ENCODE measurements at regions not wholly inside any gene's neighbourhood (a gene's known extent, or its start where the extent isn't known, plus 50 kb on each side); places are given as distances from the start of the nearest gene placed in this dataset.
"Not testable (repeated sequence)": the region's sequence is repeated elsewhere in the genome, so short reads cannot be mapped to it uniquely, and the experiment has no call there.

DNA sequence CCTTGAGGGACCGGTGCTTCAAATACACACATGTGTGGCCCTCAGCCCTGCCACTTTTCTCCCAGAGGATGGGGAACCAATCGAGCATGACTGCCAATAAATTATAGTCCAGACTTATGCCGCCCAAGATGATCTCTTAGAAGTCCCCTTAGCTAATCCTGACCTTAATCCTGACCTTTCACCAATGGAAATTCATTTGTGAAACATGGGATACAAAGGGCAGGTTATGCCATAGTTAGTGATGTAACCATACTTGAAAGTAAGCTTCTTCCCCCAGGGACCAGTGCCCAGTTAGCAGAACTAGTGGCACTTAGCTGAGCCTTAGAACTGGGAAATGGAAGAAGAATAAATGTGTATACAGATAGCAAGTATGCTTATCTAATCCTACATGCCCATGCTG, 190.6 kb downstream of the FBXO4 start:
- H3K9ac ChIP-seq (ENCODE audit: low read length); H3K36me3 ChIP-seq (ENCODE audit: control insufficient read depth in 1 of 2, insufficient read depth in 2 of 2, low read depth in 1 of 2, low read length in 2 of 2); H2AFZ ChIP-seq (ENCODE audit: low read depth, low read length); H2BK12ac ChIP-seq (ENCODE audit: low read length in 2 of 2); H3K4me3 ChIP-seq (ENCODE audit: insufficient read depth in 1 of 2, low read depth in 1 of 2, low read length in 2 of 2); H3K4ac ChIP-seq (ENCODE audit: low read depth in 1 of 2, low read length in 2 of 2); H2BK5ac ChIP-seq (ENCODE audit: low read depth, low read length, poor library complexity, severe bottlenecking); H3K23ac ChIP-seq (ENCODE audit: low read length in 2 of 2); H3K4me1 ChIP-seq (ENCODE audit: control insufficient read depth, insufficient read depth, low read depth, low read length); DNase-seq; H2BK120ac ChIP-seq (ENCODE audit: low read depth, low read length); H3K4me2 ChIP-seq (ENCODE audit: low read length, poor library complexity, severe bottlenecking); H3K18ac ChIP-seq (ENCODE audit: low read depth in 1 of 2, low read length in 2 of 2); H3K27me3 ChIP-seq (ENCODE audit: control insufficient read depth in 1 of 2, insufficient read depth in 1 of 2, low read length in 2 of 2); H3K9me3 ChIP-seq (ENCODE audit: control insufficient read depth, low read length); H4K91ac ChIP-seq (ENCODE audit: low read length); H2AK5ac ChIP-seq (ENCODE audit: low read length, severe bottlenecking); H3K79me1 ChIP-seq (replicated peaks; ENCODE audit: low read length, poor library complexity, severe bottlenecking); H3K27ac ChIP-seq (ENCODE audit: low read length, poor library complexity, severe bottlenecking); H4K8ac ChIP-seq (ENCODE audit: low read length); H3K14ac ChIP-seq (ENCODE audit: low read length in 2 of 2); H2BK15ac ChIP-seq (ENCODE audit: low read depth, poor library complexity, severe bottlenecking): not testable (repeated sequence)
- WGBS, result 69% methylated on average over 3 of the region's 3 CpGs

DNA sequence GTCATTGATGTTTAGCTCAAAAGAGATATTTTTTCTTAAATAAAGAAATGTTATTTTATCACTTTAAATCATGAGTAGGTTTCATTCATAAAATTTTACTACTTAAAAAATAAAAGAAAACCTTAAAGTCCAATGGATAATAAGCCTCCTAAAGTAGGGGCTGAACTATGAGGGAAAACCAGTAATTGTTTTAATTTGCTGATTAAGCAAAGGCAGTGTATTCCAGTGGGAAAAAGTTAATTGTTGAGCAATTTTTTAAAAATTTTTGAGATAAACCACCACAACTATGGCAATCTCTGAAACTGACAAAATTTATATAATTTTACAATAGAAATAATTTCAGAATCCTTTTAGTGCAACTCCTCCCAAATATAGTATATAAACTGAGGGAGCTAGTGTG, 195.0 kb downstream of the FBXO4 start:
- H3K9me3 ChIP-seq (ENCODE audit: control insufficient read depth, low read length), result no peaks in the 10 kb centered on the region
- H3K4ac ChIP-seq (ENCODE audit: low read depth in 1 of 2, low read length in 2 of 2), result no peak overlapping the region
- H4K8ac ChIP-seq (ENCODE audit: low read length), result no peak overlapping the region
- H3K27me3 ChIP-seq (ENCODE audit: control insufficient read depth in 1 of 2, insufficient read depth in 1 of 2, low read length in 2 of 2), result no peaks in the 10 kb centered on the region
- H3K23ac ChIP-seq (ENCODE audit: low read length in 2 of 2), result no peak overlapping the region
- H2BK15ac ChIP-seq (ENCODE audit: low read depth, poor library complexity, severe bottlenecking), result no peak overlapping the region
- no peak overlapping the region for H2BK12ac ChIP-seq (ENCODE audit: low read length in 2 of 2)
- H2BK5ac ChIP-seq (ENCODE audit: low read depth, low read length, poor library complexity, severe bottlenecking), result no peak overlapping the region
- no peaks in the 10 kb centered on the region for H3K36me3 ChIP-seq (ENCODE audit: control insufficient read depth in 1 of 2, insufficient read depth in 2 of 2, low read depth in 1 of 2, low read length in 2 of 2)
- H3K79me1 ChIP-seq (replicated peaks; ENCODE audit: low read length, poor library complexity, severe bottlenecking), result no peaks in the 10 kb centered on the region
- H2AK5ac ChIP-seq (ENCODE audit: low read length, severe bottlenecking), result no peak overlapping the region
- H3K4me2 ChIP-seq (ENCODE audit: low read length, poor library complexity, severe bottlenecking), result no peak overlapping the region
- no peak overlapping the region for H3K14ac ChIP-seq (ENCODE audit: low read length in 2 of 2)
- no peak overlapping the region for H3K4me3 ChIP-seq (ENCODE audit: insufficient read depth in 1 of 2, low read depth in 1 of 2, low read length in 2 of 2)
- no peak overlapping the region for H2AFZ ChIP-seq (ENCODE audit: low read depth, low read length)
- no peak overlapping the region for H3K18ac ChIP-seq (ENCODE audit: low read depth in 1 of 2, low read length in 2 of 2)
- H3K27ac ChIP-seq (ENCODE audit: low read length, poor library complexity, severe bottlenecking), result no peak overlapping the region
- H4K91ac ChIP-seq (ENCODE audit: low read length), result no peak overlapping the region
- H2BK120ac ChIP-seq (ENCODE audit: low read depth, low read length), result no peak overlapping the region
- no peak for DNase-seq
- no peak overlapping the region for H3K9ac ChIP-seq (ENCODE audit: low read length)
- no peaks in the 10 kb centered on the region for H3K4me1 ChIP-seq (ENCODE audit: control insufficient read depth, insufficient read depth, low read depth, low read length)

DNA sequence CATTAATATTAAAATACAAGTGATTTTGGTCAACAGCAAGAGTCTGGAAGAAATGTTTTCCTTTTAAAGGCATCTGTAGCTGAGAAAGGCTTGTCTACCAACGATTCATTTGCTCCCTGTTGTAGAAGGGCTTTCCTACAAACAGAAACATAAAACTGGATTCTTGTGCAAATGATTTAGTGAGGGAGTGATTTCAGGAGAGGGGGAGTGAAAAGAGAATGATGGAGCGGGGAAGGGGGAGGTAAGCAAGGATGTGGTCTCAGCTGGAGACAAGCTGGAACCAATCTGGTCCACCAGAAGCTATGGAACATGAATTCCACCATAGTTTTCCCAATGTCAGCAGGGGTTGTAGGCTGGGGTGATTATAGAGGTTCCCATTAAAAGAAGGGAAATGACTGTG, 196.3 kb downstream of the FBXO4 start:
- no peak overlapping the region for H2BK120ac ChIP-seq (ENCODE audit: low read depth, low read length)
- no peaks in the 10 kb centered on the region for H3K4me1 ChIP-seq (ENCODE audit: control insufficient read depth, insufficient read depth, low read depth, low read length)
- H3K14ac ChIP-seq (ENCODE audit: low read length in 2 of 2), result no peak overlapping the region
- H2BK12ac ChIP-seq (ENCODE audit: low read length in 2 of 2), result no peak overlapping the region
- no peak overlapping the region for H2AK5ac ChIP-seq (ENCODE audit: low read length, severe bottlenecking)
- H3K9ac ChIP-seq (ENCODE audit: low read length), result no peak overlapping the region
- H2BK5ac ChIP-seq (ENCODE audit: low read depth, low read length, poor library complexity, severe bottlenecking), result no peak overlapping the region
- H4K91ac ChIP-seq (ENCODE audit: low read length), result no peak overlapping the region
- H3K23ac ChIP-seq (ENCODE audit: low read length in 2 of 2), result no peak overlapping the region
- no peak for DNase-seq
- no peaks in the 10 kb centered on the region for H3K9me3 ChIP-seq (ENCODE audit: control insufficient read depth, low read length)
- no peaks in the 10 kb centered on the region for H3K79me1 ChIP-seq (replicated peaks; ENCODE audit: low read length, poor library complexity, severe bottlenecking)
- no peak overlapping the region for H4K8ac ChIP-seq (ENCODE audit: low read length)
- H3K27me3 ChIP-seq (ENCODE audit: control insufficient read depth in 1 of 2, insufficient read depth in 1 of 2, low read length in 2 of 2), result no peaks in the 10 kb centered on the region
- H3K4me2 ChIP-seq (ENCODE audit: low read length, poor library complexity, severe bottlenecking), result no peak overlapping the region
- no peak overlapping the region for H2AFZ ChIP-seq (ENCODE audit: low read depth, low read length)
- no peak overlapping the region for H3K18ac ChIP-seq (ENCODE audit: low read depth in 1 of 2, low read length in 2 of 2)
- no peak overlapping the region for H3K4me3 ChIP-seq (ENCODE audit: insufficient read depth in 1 of 2, low read depth in 1 of 2, low read length in 2 of 2)
- H3K4ac ChIP-seq (ENCODE audit: low read depth in 1 of 2, low read length in 2 of 2), result no peak overlapping the region
- WGBS, result 57% methylated on average over 2 of the region's 2 CpGs
- no peak overlapping the region for H3K27ac ChIP-seq (ENCODE audit: low read length, poor library complexity, severe bottlenecking)
- no peaks in the 10 kb centered on the region for H3K36me3 ChIP-seq (ENCODE audit: control insufficient read depth in 1 of 2, insufficient read depth in 2 of 2, low read depth in 1 of 2, low read length in 2 of 2)
- no peak overlapping the region for H2BK15ac ChIP-seq (ENCODE audit: low read depth, poor library complexity, severe bottlenecking)

DNA sequence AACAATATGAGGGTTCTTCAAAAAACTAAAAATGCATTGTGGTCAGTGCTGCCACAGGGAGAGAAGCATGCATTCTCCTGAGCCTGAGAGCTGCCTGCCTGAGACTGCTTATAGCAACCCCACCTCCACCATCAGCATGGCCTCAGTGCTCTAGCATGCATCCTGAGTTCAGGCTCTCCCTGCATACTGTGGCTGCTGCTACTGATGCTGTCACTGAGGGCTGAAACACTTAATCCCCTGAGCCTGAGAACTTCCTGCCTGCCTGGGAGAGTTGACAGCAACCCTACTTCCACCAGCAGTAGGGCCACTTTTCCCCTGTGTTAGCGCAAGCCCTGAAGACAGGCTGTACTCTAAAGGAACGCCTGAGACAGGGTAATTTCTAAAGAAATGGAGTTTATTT, 206.0 kb downstream of the FBXO4 start:
- Histone ChIP-seq H2BK12ac (ENCODE audit: low read length in 2 of 2) (no peak overlapping the region), H4K91ac (ENCODE audit: low read length) (no peak overlapping the region), H3K9me3 (ENCODE audit: control insufficient read depth, low read length) (no peaks in the 10 kb centered on the region), H3K27me3 (ENCODE audit: control insufficient read depth in 1 of 2, insufficient read depth in 1 of 2, low read length in 2 of 2) (no peaks in the 10 kb centered on the region), H3K18ac (ENCODE audit: low read depth in 1 of 2, low read length in 2 of 2) (no peak overlapping the region), H3K36me3 (ENCODE audit: control insufficient read depth in 1 of 2, insufficient read depth in 2 of 2, low read depth in 1 of 2, low read length in 2 of 2) (no peaks in the 10 kb centered on the region), H2BK5ac (ENCODE audit: low read depth, low read length, poor library complexity, severe bottlenecking) (no peak overlapping the region), H2BK120ac (ENCODE audit: low read depth, low read length) (no peak overlapping the region), H3K79me1 (replicated peaks; ENCODE audit: low read length, poor library complexity, severe bottlenecking) (no peaks in the 10 kb centered on the region), H3K27ac (ENCODE audit: low read length, poor library complexity, severe bottlenecking) (no peak overlapping the region), H3K9ac (ENCODE audit: low read length) (no peak overlapping the region), H3K14ac (ENCODE audit: low read length in 2 of 2) (no peak overlapping the region), H3K23ac (ENCODE audit: low read length in 2 of 2) (no peak overlapping the region), H2BK15ac (ENCODE audit: low read depth, poor library complexity, severe bottlenecking) (no peak overlapping the region), H2AK5ac (ENCODE audit: low read length, severe bottlenecking) (no peak overlapping the region), H2AFZ (ENCODE audit: low read depth, low read length) (no peak overlapping the region), H4K8ac (ENCODE audit: low read length) (no peak overlapping the region), H3K4ac (ENCODE audit: low read depth in 1 of 2, low read length in 2 of 2) (no peak overlapping the region), H3K4me2 (ENCODE audit: low read length, poor library complexity, severe bottlenecking) (no peak overlapping the region), H3K4me1 (ENCODE audit: control insufficient read depth, insufficient read depth, low read depth, low read length) (no peaks in the 10 kb centered on the region), H3K4me3 (ENCODE audit: insufficient read depth in 1 of 2, low read depth in 1 of 2, low read length in 2 of 2) (no peak overlapping the region)
- 53% methylated on average over 2 of the region's 2 CpGs for WGBS
- DNase-seq, result no peak
